B cell (primary cell): ENCODE measurements at regions not wholly inside any gene's neighbourhood (a gene's known extent, or its start where the extent isn't known, plus 50 kb on each side); places are given as distances from the start of the nearest gene placed in this dataset.

Source experiments
- ATAC-seq: fragments of 200-7000 bp; cut with Tn5 transposase; one replicate; pipeline ENCODE4 v1.10.0; 2021; ENCODE audit warnings: low read depth, mild to moderate bottlenecking, moderate number of reproducible peaks, moderate library complexity
- CTCF ChIA-PET: fragments of 350-600 bp; sonication (Branson Sonifier 250); formaldehyde crosslinking; loops from one replicate; lab custom pipeline; 2021; ENCODE audit warnings: antibody characterized with exemption, inconsistent platforms; lab: Charles Lee
- POLR2A ChIA-PET: fragments of 350-600 bp; sonication (Branson Sonifier 250); formaldehyde crosslinking; loops from one replicate; lab custom pipeline; 2021; ENCODE audit warnings: antibody characterized with exemption; lab: Charles Lee
- DNase-seq: peaks from one replicate; pipeline ENCODE4 v3.0.0; 2013
- H2AFZ ChIP-seq: 2 replicates; pipeline ENCODE4 v1.6.1; 2012; ENCODE audit warnings: mild to moderate bottlenecking, low read depth, low read length; ENCODE audit not compliant: insufficient read depth, poor library complexity, severe bottlenecking
- H3K27ac ChIP-seq, 2 donors: 1 replicate in 1 of 2; 2 replicates in 1 of 2; pipeline ENCODE4 v1.5.1; 2012 to 2013; ENCODE audit warnings: low read length in 2 of 2, mild to moderate bottlenecking in 2 of 2, moderate library complexity in 1 of 2
- H3K27me3 ChIP-seq, 4 experiments: fragments of 200-600 bp in 1 of 4; sonication (generic) in 1 of 4; replicated peaks in 1 of 4; 1 replicate in 2 of 4; 2 replicates in 2 of 4; pipeline versions ENCODE4 v1.6.1 to v1.7.0; 2013 to 2016; ENCODE audit warnings: low read length in 3 of 4, mild to moderate bottlenecking in 2 of 4, mixed read lengths in 1 of 4, moderate library complexity in 1 of 4; ENCODE audit not compliant: insufficient read depth in 4 of 4, control insufficient read depth in 3 of 4; ENCODE audit errors: control extremely low read depth in 1 of 4
- H3K36me3 ChIP-seq, 2 experiments: replicated peaks in 1 of 2; 1 replicate in 1 of 2; 2 replicates in 1 of 2; pipeline versions ENCODE4 v1.6.1 to v1.7.1; 2013; ENCODE audit warnings: low read length in 1 of 2; ENCODE audit not compliant: insufficient read depth in 2 of 2, control insufficient read depth in 1 of 2; ENCODE audit errors: control extremely low read depth in 1 of 2, extremely low read depth in 1 of 2
- H3K4me1 ChIP-seq, 2 donors: fragments of 200-600 bp in 1 of 2; sonication (generic) in 1 of 2; 1 replicate in 1 of 2; 2 replicates in 1 of 2; pipeline versions ENCODE4 v1.5.1 to v1.6.1; 2013 to 2017; ENCODE audit warnings: low read length in 2 of 2; ENCODE audit not compliant: control insufficient read depth in 2 of 2, insufficient read depth in 2 of 2
- H3K4me2 ChIP-seq: replicated peaks from 2 replicates; pipeline ENCODE3; 2012; ENCODE audit warnings: mild to moderate bottlenecking, low read depth, low read length; ENCODE audit not compliant: poor library complexity, severe bottlenecking
- H3K4me3 ChIP-seq, 5 experiments: fragments of 200-600 bp in 1 of 5; sonication (generic) in 1 of 5; 1 replicate in 3 of 5; 2 replicates in 2 of 5; pipeline versions ENCODE4 v1.5.1 to v1.7.0; 2011 to 2016; ENCODE audit warnings: low read length in 4 of 5, mild to moderate bottlenecking in 4 of 5, low read depth in 2 of 5, control low read depth in 1 of 5, moderate library complexity in 1 of 5; ENCODE audit not compliant: insufficient read depth in 1 of 5; ENCODE audit errors: control extremely low read depth in 1 of 5, extremely low read depth in 1 of 5
- H3K79me2 ChIP-seq: fragments of 200-600 bp; sonication (generic); one replicate; pipeline ENCODE4 v1.6.0; 2016; ENCODE audit warnings: low read length; ENCODE audit not compliant: control insufficient read depth, insufficient read depth
- H3K9ac ChIP-seq: fragments of 200-600 bp; sonication (generic); 2 replicates; pipeline ENCODE4 v1.6.1; 2017; ENCODE audit warnings: mild to moderate bottlenecking, low read length, moderate library complexity
- H3K9me3 ChIP-seq, 3 donors: one replicate each; pipeline versions ENCODE4 v1.6.1 to v1.7.1; 2013; ENCODE audit warnings: low read length in 2 of 3; ENCODE audit not compliant: control insufficient read depth in 2 of 3, insufficient read depth in 1 of 3; ENCODE audit errors: control extremely low read depth in 1 of 3
- H4K20me1 ChIP-seq: 2 replicates; pipeline ENCODE4 v1.6.0; 2012; ENCODE audit warnings: mild to moderate bottlenecking, low read length; ENCODE audit not compliant: insufficient read depth, control insufficient read depth, poor library complexity, severe bottlenecking
- H3K27ac Mint-ChIP-seq: one replicate; pipeline ENCODE4 v1.8.0; 2021; ENCODE audit warnings: mixed read lengths
- H3K27me3 Mint-ChIP-seq: one replicate; pipeline ENCODE4 v1.8.0; 2021; ENCODE audit warnings: mixed read lengths
- H3K4me1 Mint-ChIP-seq: one replicate; pipeline ENCODE4 v1.8.0; 2021; ENCODE audit warnings: mixed read lengths
- H3K4me3 Mint-ChIP-seq: one replicate; pipeline ENCODE4 v1.8.0; 2021; ENCODE audit warnings: mixed read lengths
- H3K9me3 Mint-ChIP-seq: one replicate; pipeline ENCODE4 v1.8.0; 2022; ENCODE audit warnings: mixed read lengths; ENCODE audit not compliant: insufficient read depth
- EZH2 ChIP-seq: IDR thresholded peaks from 2 replicates; pipeline ENCODE4 v1.6.1; 2012; ENCODE audit warnings: borderline replicate concordance, low read depth, mild to moderate bottlenecking, moderate library complexity, low read length; ENCODE audit not compliant: insufficient read depth, poor library complexity, severe bottlenecking
- WGBS: methylation state at CpG from one replicate; pipeline ENCODE4 v1.1.5; 2013; ENCODE audit warnings: missing lambda C conversion rate; ENCODE audit not compliant: insufficient coverage; 5-methylcytosine and 5-hydroxymethylcytosine counted together
- intact Hi-C: fragments of 100-400 bp; cut with micrococcal nuclease; formaldehyde crosslinking; loops from one replicate; pipeline ENCODE4 v1.10.0; 2022
- TF ChIP-seq, protein P1 (sequence below): fragments of 200-600 bp; IDR thresholded peaks from one replicate; pipeline ENCODE4 v1.8.0; 2022; ENCODE audit warnings: antibody characterized with exemption, mild to moderate bottlenecking

DNA sequence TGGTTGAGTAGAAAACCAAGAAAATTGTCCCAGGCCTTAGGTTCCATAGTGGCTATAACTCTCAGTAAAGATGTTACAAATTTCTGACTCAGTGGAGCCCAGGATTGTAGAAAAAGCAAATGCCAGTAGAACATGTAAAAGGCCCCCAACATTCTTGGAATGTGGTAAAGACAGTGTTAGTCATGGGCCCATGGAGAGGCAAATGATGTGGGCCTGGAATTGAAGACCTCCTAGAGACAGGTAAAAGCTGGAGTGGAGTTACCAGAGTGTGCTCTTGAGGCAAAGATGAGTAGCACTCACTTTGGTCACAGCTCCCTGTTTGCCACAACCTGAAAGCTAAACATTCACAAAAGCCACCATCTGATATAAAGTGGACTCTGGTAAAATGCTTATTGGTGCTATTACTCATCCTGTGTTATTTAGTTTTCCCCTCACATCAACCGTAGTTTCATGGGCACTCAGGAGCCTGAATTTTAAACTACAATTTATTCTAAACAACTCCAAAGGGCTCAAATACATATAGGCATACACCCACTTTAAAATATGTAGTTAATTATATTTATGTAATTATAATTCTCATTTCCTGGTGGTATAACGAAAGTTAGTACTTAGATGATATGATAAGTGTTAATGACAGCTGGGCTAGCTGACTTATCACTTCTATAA, 359.6 kb upstream of the NECTIN3 start:
- H3K79me2 ChIP-seq, result no peaks in the 10 kb centered on the region
- no peaks in the 10 kb centered on the region for H3K4me1 ChIP-seq
- Mint-ChIP-seq H3K27me3 (no peaks in the 10 kb centered on the region), H3K9me3 (no peaks in the 10 kb centered on the region), H3K27ac (no peak overlapping the region), H3K4me3 (no peak overlapping the region), H3K4me1 (no peaks in the 10 kb centered on the region)
- H3K9ac ChIP-seq, result no peak overlapping the region
- H3K4me2 ChIP-seq, result no peak overlapping the region
- H3K27me3 ChIP-seq, result no peaks in the 10 kb centered on the region
- POLR2A ChIA-PET, result no interaction called here
- H3K9me3 ChIP-seq, result no peaks in the 10 kb centered on the region
- H3K36me3 ChIP-seq, result no peaks in the 10 kb centered on the region
- no peak for TF ChIP-seq EZH2
- H3K4me3 ChIP-seq, result no peak overlapping the region
- WGBS, result no CpG with 5 or more reads among the region's 2 CpGs
- no peaks in the 10 kb centered on the region for H4K20me1 ChIP-seq
- DNase-seq (no peak), ATAC-seq (no peak)
- no peak overlapping the region for H3K27ac ChIP-seq
- H2AFZ ChIP-seq, result no peak overlapping the region
- intact Hi-C loops, result no loop called here
- CTCF ChIA-PET, result no interaction called here

DNA sequence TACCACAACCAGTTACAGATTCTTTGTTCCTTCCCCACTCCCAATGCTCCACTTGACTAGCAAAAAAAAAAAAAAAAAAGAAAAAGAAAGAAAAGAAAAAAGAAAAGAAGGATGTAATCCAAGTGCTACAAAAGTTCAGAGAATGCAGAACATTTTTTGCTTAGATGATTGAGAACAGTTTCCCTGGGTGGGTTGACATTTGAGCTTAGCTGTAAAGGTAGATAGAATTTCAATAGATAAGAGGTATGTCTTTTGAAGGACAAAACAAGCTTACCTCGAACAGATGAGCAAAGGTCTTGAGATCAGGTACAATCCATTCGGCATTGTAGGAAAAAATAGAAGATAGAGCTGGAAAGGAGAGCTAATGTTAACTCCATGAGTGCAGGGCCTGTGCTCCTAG, 344.6 kb upstream of the NECTIN3 start:
- TF ChIP-seq EZH2, result no peak
- TF ChIP-seq, protein P1, sequence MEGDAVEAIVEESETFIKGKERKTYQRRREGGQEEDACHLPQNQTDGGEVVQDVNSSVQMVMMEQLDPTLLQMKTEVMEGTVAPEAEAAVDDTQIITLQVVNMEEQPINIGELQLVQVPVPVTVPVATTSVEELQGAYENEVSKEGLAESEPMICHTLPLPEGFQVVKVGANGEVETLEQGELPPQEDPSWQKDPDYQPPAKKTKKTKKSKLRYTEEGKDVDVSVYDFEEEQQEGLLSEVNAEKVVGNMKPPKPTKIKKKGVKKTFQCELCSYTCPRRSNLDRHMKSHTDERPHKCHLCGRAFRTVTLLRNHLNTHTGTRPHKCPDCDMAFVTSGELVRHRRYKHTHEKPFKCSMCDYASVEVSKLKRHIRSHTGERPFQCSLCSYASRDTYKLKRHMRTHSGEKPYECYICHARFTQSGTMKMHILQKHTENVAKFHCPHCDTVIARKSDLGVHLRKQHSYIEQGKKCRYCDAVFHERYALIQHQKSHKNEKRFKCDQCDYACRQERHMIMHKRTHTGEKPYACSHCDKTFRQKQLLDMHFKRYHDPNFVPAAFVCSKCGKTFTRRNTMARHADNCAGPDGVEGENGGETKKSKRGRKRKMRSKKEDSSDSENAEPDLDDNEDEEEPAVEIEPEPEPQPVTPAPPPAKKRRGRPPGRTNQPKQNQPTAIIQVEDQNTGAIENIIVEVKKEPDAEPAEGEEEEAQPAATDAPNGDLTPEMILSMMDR, result no peak
- CTCF ChIA-PET, result interaction anchor here (0.7 kb wide), 1 partner anchor 60 kb away, joined by 4 read pairs; no protein-coding TSS in a partner anchor

More for the DNA sequence above, 344.6 kb upstream of the NECTIN3 start:
- Mint-ChIP-seq H3K4me3 (no peak overlapping the region), H3K27ac (no peak overlapping the region), H3K4me1 (no peaks in the 10 kb centered on the region), H3K27me3 (peaks cover 29% of the 10 kb centered on the region), H3K9me3 (no peaks in the 10 kb centered on the region)
- ATAC-seq (no peak), DNase-seq (no peak)
- no peak overlapping the region for H3K4me3 ChIP-seq
- intact Hi-C loops, result no loop called here
- H4K20me1 ChIP-seq, result no peaks in the 10 kb centered on the region
- H3K4me1 ChIP-seq, result no peaks in the 10 kb centered on the region
- no peaks in the 10 kb centered on the region for H3K79me2 ChIP-seq
- no peak overlapping the region for H2AFZ ChIP-seq
- no peaks in the 10 kb centered on the region for H3K36me3 ChIP-seq
- H3K9me3 ChIP-seq, result no peaks in the 10 kb centered on the region
- peaks cover 0 to 12% (median 2%) of the 10 kb centered on the region in 4 experiments for H3K27me3 ChIP-seq
- WGBS, result 83% methylated on average over 1 of the region's 2 CpGs
- no peak overlapping the region for H3K4me2 ChIP-seq
- H3K9ac ChIP-seq, result no peak overlapping the region
- H3K27ac ChIP-seq, result no peak overlapping the region
- POLR2A ChIA-PET, result no interaction called here
